GM23338 (cell line): ENCODE measurements at regions not wholly inside any gene's neighbourhood (a gene's known extent, or its start where the extent isn't known, plus 50 kb on each side); places are given as distances from the start of the nearest gene placed in this dataset.

ENCODE experiments used
- ATAC-seq: fragments of 200-7000 bp; cut with Tn5 transposase; 3 replicates; pipeline ENCODE4 v1.9.1; 2020
- DNase-seq: peaks from one replicate; pipeline ENCODE4 v3.0.0-alpha.2; 2015; ENCODE audit warnings: low spot score
- H2AFZ ChIP-seq: fragments of 200-600 bp; sonication (generic); 2 replicates; pipeline ENCODE4 v1.8.0; 2016; ENCODE audit warnings: antibody characterized with exemption, mild to moderate bottlenecking, moderate library complexity
- H3F3A ChIP-seq: fragments of 200-600 bp; sonication (generic); replicated peaks from 2 replicates; pipeline ENCODE4 v1.8.0; 2017; ENCODE audit warnings: antibody characterized with exemption, mixed run types, low read depth
- H3K27ac ChIP-seq: fragments of 200-600 bp; sonication (generic); 2 replicates; pipeline ENCODE4 v1.6.1; 2016; ENCODE audit warnings: low read depth
- H3K27me3 ChIP-seq: fragments of 200-600 bp; sonication (generic); 2 replicates; pipeline ENCODE4 v1.8.0; 2016; ENCODE audit warnings: mild to moderate bottlenecking, mixed run types, moderate library complexity; ENCODE audit not compliant: insufficient read depth
- H3K36me3 ChIP-seq: fragments of 200-600 bp; sonication (generic); 2 replicates; pipeline ENCODE4 v1.8.0; 2016; ENCODE audit warnings: mild to moderate bottlenecking; ENCODE audit not compliant: insufficient read depth
- H3K4me1 ChIP-seq: fragments of 200-600 bp; sonication (generic); 2 replicates; pipeline ENCODE4 v1.8.0; 2016; ENCODE audit warnings: mild to moderate bottlenecking, moderate library complexity; ENCODE audit not compliant: insufficient read depth
- H3K4me2 ChIP-seq: fragments of 200-600 bp; sonication (generic); 2 replicates; pipeline ENCODE4 v1.7.1; 2017; ENCODE audit warnings: mixed run types
- H3K4me3 ChIP-seq: fragments of 200-600 bp; sonication (generic); 2 replicates; pipeline ENCODE4 v1.6.1; 2016; ENCODE audit warnings: mixed run types
- H3K79me2 ChIP-seq: fragments of 200-600 bp; sonication (generic); replicated peaks from 2 replicates; pipeline ENCODE4 v1.8.0; 2017; ENCODE audit warnings: mild to moderate bottlenecking; ENCODE audit not compliant: insufficient read depth
- H3K9me2 ChIP-seq: fragments of 200-600 bp; sonication (generic); 2 replicates; pipeline ENCODE4 v1.8.0; 2017; ENCODE audit not compliant: insufficient read depth
- H4K20me1 ChIP-seq: fragments of 200-600 bp; sonication (generic); replicated peaks from 2 replicates; pipeline ENCODE4 v1.8.0; 2017; ENCODE audit warnings: mild to moderate bottlenecking; ENCODE audit not compliant: insufficient read depth
- H3K27ac Mint-ChIP-seq: 2 replicates; pipeline ENCODE4 v1.8.0; 2020; ENCODE audit warnings: inconsistent platforms, mild to moderate bottlenecking, moderate library complexity, mixed read lengths
- H3K27me3 Mint-ChIP-seq: 3 replicates; pipeline ENCODE4 v1.8.0; 2022; ENCODE audit warnings: low read depth, mild to moderate bottlenecking, moderate library complexity, mixed read lengths, inconsistent platforms; ENCODE audit not compliant: insufficient read depth, poor library complexity
- H3K36me3 Mint-ChIP-seq: 3 replicates; pipeline ENCODE4 v1.8.0; 2021; ENCODE audit warnings: low read depth, mild to moderate bottlenecking, inconsistent platforms, moderate library complexity, mixed read lengths
- H3K4me1 Mint-ChIP-seq: 3 replicates; pipeline ENCODE4 v1.8.0; 2020; ENCODE audit warnings: mild to moderate bottlenecking, inconsistent platforms, mixed read lengths
- H3K4me3 Mint-ChIP-seq: 3 replicates; pipeline ENCODE4 v1.8.0; 2021; ENCODE audit warnings: moderate library complexity, mild to moderate bottlenecking, inconsistent platforms, mixed read lengths
- H3K9me3 Mint-ChIP-seq: 3 replicates; pipeline ENCODE4 v1.8.0; 2020; ENCODE audit warnings: moderate library complexity, mild to moderate bottlenecking, inconsistent platforms, mixed read lengths
- CREB1 ChIP-seq: fragments of 250-450 bp; sonication (Bioruptor Pico); IDR thresholded peaks from 2 replicates; pipeline ENCODE4 v1.5.0; 2020; ENCODE audit warnings: low read depth, mild to moderate bottlenecking, moderate library complexity
- CTCF ChIP-seq, 2 experiments: fragments of 200-600 bp in 1 of 2; sonication (generic) in 1 of 2; conservative IDR thresholded peaks; 2 replicates each; pipeline versions ENCODE4 v1.5.1 to v1.6.1; 2016 to 2017; ENCODE audit warnings: antibody characterized with exemption in 2 of 2, low read depth in 2 of 2, mild to moderate bottlenecking in 2 of 2, moderate library complexity in 1 of 2
- ETS1 ChIP-seq: IDR thresholded peaks from 2 replicates; pipeline ENCODE4 v1.6.1; 2016; ENCODE audit warnings: antibody characterized with exemption
- EZH2 ChIP-seq: fragments of 200-600 bp; sonication (generic); IDR thresholded peaks from one replicate; pipeline ENCODE4 v1.8.0; 2017; ENCODE audit warnings: antibody characterized with exemption, mild to moderate bottlenecking, low read depth; ENCODE audit not compliant: unreplicated experiment
- EZH2phosphoT487 ChIP-seq: fragments of 200-600 bp; sonication (generic); IDR thresholded peaks from one replicate; pipeline ENCODE4 v1.8.1; 2018; ENCODE audit warnings: antibody characterized with exemption; ENCODE audit not compliant: unreplicated experiment
- JUNB ChIP-seq: IDR thresholded peaks from one replicate; pipeline ENCODE4 v1.6.1; 2016; ENCODE audit warnings: antibody characterized with exemption; ENCODE audit not compliant: unreplicated experiment
- NANOG ChIP-seq: IDR thresholded peaks from 2 replicates; pipeline ENCODE4 v1.6.1; 2016; ENCODE audit warnings: antibody characterized with exemption, borderline replicate concordance
- POLR2AphosphoS5 ChIP-seq: IDR thresholded peaks from 2 replicates; pipeline ENCODE4 v1.6.1; 2016; ENCODE audit warnings: antibody characterized with exemption, low read depth
- REST ChIP-seq: IDR thresholded peaks from one replicate; pipeline ENCODE4 v1.6.1; 2018; ENCODE audit warnings: antibody characterized with exemption; ENCODE audit not compliant: unreplicated experiment
- STAT1 ChIP-seq: IDR thresholded peaks from one replicate; pipeline ENCODE4 v1.6.1; 2016; ENCODE audit warnings: antibody characterized with exemption; ENCODE audit not compliant: unreplicated experiment
- ZNF114 ChIP-seq: fragments of 250-450 bp; sonication (Bioruptor Pico); IDR thresholded peaks from 2 replicates; pipeline ENCODE4 v1.5.0; 2020; ENCODE audit warnings: mild to moderate bottlenecking, moderate library complexity
- ZNF331 ChIP-seq: fragments of 250-450 bp; sonication (Bioruptor Pico); IDR thresholded peaks from 2 replicates; pipeline ENCODE4 v1.5.0; 2020; ENCODE audit warnings: low read depth, mild to moderate bottlenecking, moderate library complexity

- TF ChIP-seq ETS1 (no peak), REST (no peak), EZH2 (no peak), NANOG (no peak), EZH2phosphoT487 (no peak)
These were observed 100.1 kb upstream of the CLNK start (continued) for GRCh38 chr4:10784621-10785020.

GRCh38 chr4:10783351-10783750 lies 98.8 kb upstream of the CLNK start:
- no peak overlapping the region for H3K4me3 ChIP-seq
- H3K27me3 Mint-ChIP-seq = no peaks in the 10 kb centered on the region
- 0 out of 2 replicates have a peak, but pooled peaks cover 6% of the 10 kb centered on the region for H3K9me2 ChIP-seq
- H3K4me2 ChIP-seq = no peak overlapping the region
- H3K9me3 Mint-ChIP-seq = peaks cover 18% of the 10 kb centered on the region
- H3K27ac Mint-ChIP-seq = no peak overlapping the region
- H3K27ac ChIP-seq = no peak overlapping the region
- H4K20me1 ChIP-seq = no peaks in the 10 kb centered on the region
- H3K27me3 ChIP-seq = no peaks in the 10 kb centered on the region
- H3K36me3 Mint-ChIP-seq = peaks cover 11% of the 10 kb centered on the region
- H3K4me1 Mint-ChIP-seq = no peaks in the 10 kb centered on the region
- H3K79me2 ChIP-seq = no peaks in the 10 kb centered on the region
- no peak for DNase-seq
- no peak overlapping the region for H3K4me3 Mint-ChIP-seq
- peak overlapping the region; percentile 77; the same call in 1 of the 2 replicates for H2AFZ ChIP-seq
- H3K4me1 ChIP-seq = no peaks in the 10 kb centered on the region
- 0 out of 2 replicates have a peak, but pooled peaks cover 3% of the 10 kb centered on the region for H3K36me3 ChIP-seq
- no peaks in the 10 kb centered on the region for H3F3A ChIP-seq
- no peak for ATAC-seq
- TF ChIP-seq JUNB (no peak), EZH2phosphoT487 (no peak), REST (no peak), ETS1 (no peak), CREB1 (CRISPR knock-in tag) (no peak), POLR2AphosphoS5 (no peak), CTCF (conservative IDR thresholded peaks at IDR 0.05; ENCODE audit: low read depth in 2 of 2) (no peak), STAT1 (no peak), ZNF114 (CRISPR knock-in tag) (no peak), NANOG (no peak), EZH2 (no peak), ZNF331 (CRISPR knock-in tag) (no peak)
